Loucy (cell line): ENCODE measurements at regions not wholly inside any gene's neighbourhood (a gene's known extent, or its start where the extent isn't known, plus 50 kb on each side); places are given as distances from the start of the nearest gene placed in this dataset.

ENCODE experiments used
- H2AFZ ChIP-seq: fragments of 200-600 bp; sonication (generic); 2 replicates; pipeline ENCODE4 v1.6.0; 2016; ENCODE audit warnings: antibody characterized with exemption, mild to moderate bottlenecking, low read length, moderate library complexity
- H3F3A ChIP-seq: fragments of 200-600 bp; 2 replicates; pipeline ENCODE4 v1.6.0; 2016; ENCODE audit warnings: antibody characterized with exemption, low read depth, mild to moderate bottlenecking
- H3K27me3 ChIP-seq: fragments of 200-600 bp; sonication (generic); 2 replicates; pipeline ENCODE4 v1.6.1; 2014; ENCODE audit warnings: low read length, mild to moderate bottlenecking; ENCODE audit not compliant: insufficient read depth, poor library complexity, severe bottlenecking
- H3K36me3 ChIP-seq: fragments of 200-600 bp; sonication (generic); 2 replicates; pipeline ENCODE4 v1.6.1; 2016; ENCODE audit warnings: low read length; ENCODE audit not compliant: insufficient read depth
- H3K4me1 ChIP-seq: fragments of 200-600 bp; sonication (generic); 2 replicates; pipeline ENCODE4 v1.5.1; 2014; ENCODE audit warnings: low read length, mild to moderate bottlenecking; ENCODE audit not compliant: insufficient read depth, poor library complexity, severe bottlenecking
- H3K4me2 ChIP-seq: fragments of 200-600 bp; sonication (generic); 2 replicates; pipeline ENCODE4 v1.6.0; 2014; ENCODE audit warnings: antibody characterized with exemption, low read length, low read depth, mild to moderate bottlenecking; ENCODE audit not compliant: poor library complexity, severe bottlenecking
- H3K4me3 ChIP-seq: fragments of 200-600 bp; sonication (generic); 2 replicates; pipeline ENCODE4 v1.5.1; 2014; ENCODE audit warnings: low read length, mild to moderate bottlenecking, mixed read lengths; ENCODE audit not compliant: poor library complexity, severe bottlenecking
- H3K79me2 ChIP-seq: fragments of 200-600 bp; sonication (generic); 2 replicates; pipeline ENCODE4 v1.6.1; 2014; ENCODE audit warnings: low read length; ENCODE audit not compliant: insufficient read depth
- H3K9ac ChIP-seq: fragments of 200-600 bp; sonication (generic); 2 replicates; pipeline ENCODE4 v1.6.0; 2014; ENCODE audit warnings: mild to moderate bottlenecking, low read depth, low read length, moderate library complexity; ENCODE audit not compliant: poor library complexity, severe bottlenecking
- H3K9me2 ChIP-seq: fragments of 200-600 bp; sonication (generic); replicated peaks from 2 replicates; pipeline ENCODE4 v1.6.1; 2016; ENCODE audit warnings: low read depth, low read length, mixed read lengths
- H3K9me3 ChIP-seq: fragments of 200-600 bp; sonication (generic); 2 replicates; pipeline ENCODE4 v1.6.1; 2014; ENCODE audit warnings: mild to moderate bottlenecking, antibody characterized with exemption, low read length, low read depth; ENCODE audit not compliant: insufficient read depth
- H4K20me1 ChIP-seq: fragments of 200-600 bp; sonication (generic); 2 replicates; pipeline ENCODE4 v1.6.0; 2014; ENCODE audit warnings: antibody characterized with exemption, low read length, mild to moderate bottlenecking; ENCODE audit not compliant: insufficient read depth, poor library complexity, severe bottlenecking
- CTCF ChIP-seq: fragments of 200-600 bp; sonication (generic); conservative IDR thresholded peaks from 2 replicates; pipeline ENCODE4 v1.5.1; 2014; ENCODE audit warnings: mild to moderate bottlenecking, antibody characterized with exemption, low read length
- EZH2phosphoT487 ChIP-seq: fragments of 200-600 bp; IDR thresholded peaks from 2 replicates; pipeline ENCODE4 v1.6.1; 2018; ENCODE audit warnings: antibody characterized with exemption, mild to moderate bottlenecking, moderate library complexity, borderline replicate concordance

GRCh38 chr3:70854108-70854507 is 541.7 kb upstream of the MDFIC2 start:
- Histone ChIP-seq H3K9me3 (no peaks in the 10 kb centered on the region), H3K9ac (peak overlapping the region; percentile 17), H3K9me2 (no peaks in the 10 kb centered on the region), H3K4me1 (peaks cover 27% of the 10 kb centered on the region), H3K4me2 (no peak overlapping the region), H3K27me3 (no peaks in the 10 kb centered on the region), H3K4me3 (no peak overlapping the region), H3K79me2 (no peaks in the 10 kb centered on the region), H2AFZ (0 out of 2 replicates have a peak overlapping the region, but pooled peaks have one; percentile 45), H3K36me3 (no peaks in the 10 kb centered on the region), H3F3A (no peaks in the 10 kb centered on the region), H4K20me1 (no peaks in the 10 kb centered on the region)
- TF ChIP-seq EZH2phosphoT487: no peak
- no peak for TF ChIP-seq CTCF

GRCh38 chr3:70853161-70853944 is 540.9 kb upstream of the MDFIC2 start:
- no peaks in the 10 kb centered on the region for H3F3A ChIP-seq
- H3K4me2 ChIP-seq: no peak overlapping the region
- H2AFZ ChIP-seq: no peak overlapping the region
- no peaks in the 10 kb centered on the region for H3K27me3 ChIP-seq
- peaks cover 27% of the 10 kb centered on the region for H3K4me1 ChIP-seq
- no peaks in the 10 kb centered on the region for H3K79me2 ChIP-seq
- H3K9ac ChIP-seq: peak overlapping the region; percentile 17
- H3K9me2 ChIP-seq: no peaks in the 10 kb centered on the region
- no peaks in the 10 kb centered on the region for H4K20me1 ChIP-seq
- no peak overlapping the region for H3K4me3 ChIP-seq
- TF ChIP-seq EZH2phosphoT487 (no peak), CTCF (no peak)
- no peaks in the 10 kb centered on the region for H3K36me3 ChIP-seq
- no peaks in the 10 kb centered on the region for H3K9me3 ChIP-seq

DNA sequence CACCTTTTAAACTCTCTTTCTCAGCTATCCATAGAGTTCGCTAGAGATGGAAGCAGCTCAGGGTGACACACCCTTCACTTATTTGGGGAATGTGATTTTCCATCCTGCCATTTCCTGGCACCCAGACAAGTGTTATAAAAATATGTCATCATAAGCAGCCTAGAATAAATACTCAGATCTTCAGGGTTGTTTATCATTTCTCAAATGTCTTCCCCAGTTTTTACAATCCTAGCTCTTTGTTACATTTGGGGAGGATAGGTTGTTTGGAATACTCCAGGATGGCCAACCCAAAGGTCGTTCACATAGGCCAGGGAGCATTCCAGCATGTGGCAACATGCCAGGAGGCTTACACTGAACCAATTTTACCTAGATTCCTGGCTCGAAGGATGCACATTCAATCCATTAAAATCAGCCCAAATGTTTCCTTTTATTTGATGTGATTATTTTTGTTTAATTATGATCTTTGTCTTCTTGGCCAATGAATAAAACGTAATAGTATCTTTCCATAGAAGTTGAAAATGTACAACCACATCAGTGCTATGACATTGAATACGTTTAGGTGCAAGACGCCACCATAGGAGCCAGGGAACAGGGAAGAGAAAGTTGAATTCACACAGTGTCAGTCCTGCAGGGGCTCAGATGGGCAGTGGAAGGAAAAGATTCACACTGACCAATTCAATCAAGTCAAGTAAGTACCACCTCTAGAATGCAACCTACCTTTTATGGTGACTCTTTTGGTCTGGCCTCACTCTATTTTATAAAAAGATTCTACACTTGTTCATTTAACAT is 537.7 kb upstream of the MDFIC2 start:
- H3K9me3 ChIP-seq: no peaks in the 10 kb centered on the region
- H2AFZ ChIP-seq: no peak overlapping the region
- no peaks in the 10 kb centered on the region for H3K79me2 ChIP-seq
- no peaks in the 10 kb centered on the region for H3K9me2 ChIP-seq
- TF ChIP-seq CTCF (no peak), EZH2phosphoT487 (no peak)
- no peaks in the 10 kb centered on the region for H3F3A ChIP-seq
- H3K4me3 ChIP-seq: no peak overlapping the region
- H3K27me3 ChIP-seq: no peaks in the 10 kb centered on the region
- no peaks in the 10 kb centered on the region for H3K36me3 ChIP-seq
- H3K9ac ChIP-seq: no peak overlapping the region
- H3K4me2 ChIP-seq: no peak overlapping the region
- H3K4me1 ChIP-seq: peaks cover 25% of the 10 kb centered on the region
- H4K20me1 ChIP-seq: no peaks in the 10 kb centered on the region
